ENCODE measurements at regions not wholly inside any gene's neighbourhood (a gene's known extent, or its start where the extent isn't known, plus 50 kb on each side); places are given as distances from the start of the nearest gene placed in this dataset.

DNA sequence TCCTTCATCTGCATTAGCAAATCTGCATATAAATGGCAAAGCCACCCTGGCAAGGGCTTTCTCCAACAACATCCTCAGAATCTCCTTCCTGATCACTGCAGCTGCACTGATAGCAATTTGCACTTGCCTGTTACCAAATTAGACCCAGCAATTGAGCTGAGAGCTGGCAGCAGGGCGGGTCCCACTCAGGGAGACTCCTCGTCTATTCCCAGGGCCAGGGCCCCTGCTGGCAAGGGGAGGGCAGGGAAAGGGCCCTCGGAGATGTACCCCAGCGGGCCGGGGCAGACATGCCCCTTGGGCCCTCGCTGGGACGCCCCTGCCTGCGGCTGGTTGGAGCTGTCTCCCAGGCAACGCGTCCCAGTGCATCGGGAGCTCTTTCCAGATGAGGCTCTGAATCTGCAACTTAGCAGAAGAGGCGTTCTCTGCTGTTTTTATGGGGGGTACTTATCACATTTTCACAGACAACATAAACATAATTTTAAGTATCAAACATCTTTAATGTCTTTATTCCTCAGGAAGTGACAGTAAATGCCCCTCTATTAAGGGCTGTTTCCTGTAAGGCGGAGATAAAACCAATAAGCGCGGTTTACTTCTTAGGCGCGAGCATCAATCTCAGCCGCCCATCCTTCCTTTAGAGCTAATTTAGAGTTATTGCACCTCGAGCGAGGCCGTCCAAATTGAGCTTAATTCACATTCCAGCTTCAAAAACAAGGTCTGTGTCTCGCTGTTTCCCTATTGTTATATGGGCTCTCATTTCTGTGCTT is 249.0 kb upstream of the PPP2R2D start:
- H3K36me3 ChIP-seq (ENCODE audit: control insufficient read depth, insufficient read depth, low read length): no peaks in the 10 kb centered on the region
- 26 to 33% methylated on average over 16 to 20 of the region's 22 CpGs for WGBS, 2 experiments (ENCODE audit: insufficient coverage in 2 of 2)
- peaks cover 2% of the 10 kb centered on the region for H3K4me1 ChIP-seq (ENCODE audit: control insufficient read depth, insufficient read depth, low read length, poor library complexity, severe bottlenecking)
- no peak overlapping the region for H3K4me3 ChIP-seq (ENCODE audit: extremely low read depth, insufficient read depth, low read length, poor library complexity, severe bottlenecking)
- no peaks in the 10 kb centered on the region for H3K9me3 ChIP-seq (ENCODE audit: control insufficient read depth, low read length)
- no peak overlapping the region for H3K27ac ChIP-seq (ENCODE audit: low read depth, low read length, severe bottlenecking)

DNA sequence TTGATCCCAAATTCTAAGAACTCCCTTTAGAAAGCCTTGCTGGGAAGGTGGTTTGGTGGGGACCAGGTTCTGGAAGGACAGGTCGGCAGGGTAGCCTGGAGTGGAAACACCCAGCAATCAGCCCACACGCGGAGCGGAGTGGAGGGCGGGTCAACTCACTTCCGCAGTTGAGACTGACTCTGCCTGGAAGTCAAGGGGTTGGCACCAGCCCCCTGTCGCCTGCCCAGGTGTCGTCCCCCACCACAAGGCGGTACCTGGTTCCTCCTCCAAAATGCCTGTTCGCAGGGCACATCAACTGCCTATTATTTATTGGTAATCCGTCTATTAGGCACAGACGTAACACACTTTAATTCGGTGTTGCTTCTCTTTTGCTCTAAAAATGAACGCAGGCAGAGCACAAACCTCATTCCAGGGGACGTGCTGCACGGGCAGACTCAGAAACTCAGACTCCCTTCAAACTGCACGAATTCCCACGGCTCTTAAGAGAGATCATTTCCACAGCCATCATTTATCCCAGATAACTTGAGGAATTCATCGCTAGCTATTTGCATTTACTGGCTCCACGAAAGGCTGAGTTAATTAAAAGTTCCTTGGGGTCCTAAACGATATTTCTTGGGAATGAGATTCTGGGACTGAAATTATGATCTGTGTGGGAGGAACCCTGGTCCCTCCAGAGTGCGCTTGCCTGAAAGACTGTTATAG is 248.2 kb upstream of the PPP2R2D start:
- Histone ChIP-seq H3K9me3 (ENCODE audit: control insufficient read depth, low read length) (no peaks in the 10 kb centered on the region), H3K4me3 (ENCODE audit: extremely low read depth, insufficient read depth, low read length, poor library complexity, severe bottlenecking) (no peak overlapping the region), H3K4me1 (ENCODE audit: control insufficient read depth, insufficient read depth, low read length, poor library complexity, severe bottlenecking) (peaks cover 2% of the 10 kb centered on the region), H3K27ac (ENCODE audit: low read depth, low read length, severe bottlenecking) (no peak overlapping the region), H3K36me3 (ENCODE audit: control insufficient read depth, insufficient read depth, low read length) (no peaks in the 10 kb centered on the region)
- WGBS, 2 experiments (ENCODE audit: insufficient coverage in 2 of 2): 69 to 79% methylated on average over 20 to 22 of the region's 22 CpGs

DNA sequence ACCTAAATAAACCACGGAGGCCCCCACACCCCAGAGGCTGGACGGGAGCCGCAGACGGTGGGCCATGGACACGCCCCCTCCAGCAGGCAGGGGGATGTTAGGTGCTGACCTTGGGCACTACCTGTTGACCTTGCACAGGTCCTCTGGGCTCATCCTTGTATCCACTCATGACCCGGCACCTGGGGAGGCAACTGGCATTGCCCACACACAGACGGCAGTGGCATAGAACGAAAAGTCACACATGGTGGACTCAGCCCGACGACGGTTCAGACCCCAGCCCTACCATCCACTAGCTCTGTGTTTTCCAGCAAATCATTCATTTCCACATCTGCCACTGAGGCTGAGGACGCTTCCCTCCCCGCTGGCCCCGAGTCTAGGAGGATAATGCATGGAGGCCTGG is 247.7 kb upstream of the PPP2R2D start:
- Histone ChIP-seq H3K4me1 (ENCODE audit: control insufficient read depth, insufficient read depth, low read length, poor library complexity, severe bottlenecking) (peaks cover 2% of the 10 kb centered on the region), H3K4me3 (ENCODE audit: extremely low read depth, insufficient read depth, low read length, poor library complexity, severe bottlenecking) (no peak overlapping the region), H3K36me3 (ENCODE audit: control insufficient read depth, insufficient read depth, low read length) (no peaks in the 10 kb centered on the region), H3K9me3 (ENCODE audit: control insufficient read depth, low read length) (no peaks in the 10 kb centered on the region), H3K27ac (ENCODE audit: low read depth, low read length, severe bottlenecking) (no peak overlapping the region)
- 90 to 94% methylated on average over 9 to 14 of the region's 14 CpGs for WGBS, 2 experiments (ENCODE audit: insufficient coverage in 2 of 2)

DNA sequence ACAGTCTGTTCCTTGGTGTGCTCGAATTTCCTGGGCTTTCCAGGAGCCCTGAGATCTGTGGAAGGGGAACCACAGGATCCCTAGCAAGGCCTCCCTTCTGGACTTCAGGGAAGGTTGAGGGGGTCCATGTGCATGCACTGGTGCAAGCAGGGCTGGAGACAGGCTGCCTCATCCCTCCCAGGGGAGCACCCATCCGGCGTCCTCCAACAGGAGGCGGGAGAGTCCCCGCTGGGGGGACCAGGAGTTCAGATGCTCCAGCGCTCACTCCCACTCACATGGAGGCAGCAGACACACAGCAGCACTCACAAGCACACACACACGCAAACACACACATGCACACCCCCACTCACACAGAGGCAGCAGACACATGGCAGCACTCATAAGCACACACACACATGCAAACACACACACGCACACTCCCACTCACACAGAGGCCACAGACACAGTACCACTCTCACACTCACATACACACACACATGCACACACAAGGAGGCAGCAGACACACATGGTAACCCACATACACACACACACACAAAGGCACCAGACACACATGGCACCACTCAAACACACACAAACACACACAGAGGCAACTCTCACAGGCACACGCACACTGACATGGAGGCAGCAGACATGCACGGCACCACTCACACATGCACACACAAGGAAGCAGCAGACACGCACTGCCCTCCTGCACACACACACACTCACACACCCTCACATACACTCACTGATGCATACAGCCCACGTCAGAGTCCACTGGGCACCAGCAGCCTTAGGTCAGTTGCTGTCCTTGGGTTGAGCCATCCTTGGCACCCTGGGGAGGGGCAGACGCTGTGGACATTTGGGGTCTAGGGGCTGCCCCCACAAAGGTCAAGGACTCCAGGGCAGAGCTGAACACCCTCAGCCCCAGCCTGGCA is 247.0 kb upstream of the PPP2R2D start:
- H3K4me3 ChIP-seq (ENCODE audit: extremely low read depth, insufficient read depth, low read length, poor library complexity, severe bottlenecking): no peak overlapping the region
- peaks cover 2% of the 10 kb centered on the region for H3K4me1 ChIP-seq (ENCODE audit: control insufficient read depth, insufficient read depth, low read length, poor library complexity, severe bottlenecking)
- no peaks in the 10 kb centered on the region for H3K36me3 ChIP-seq (ENCODE audit: control insufficient read depth, insufficient read depth, low read length)
- no peak overlapping the region for H3K27ac ChIP-seq (ENCODE audit: low read depth, low read length, severe bottlenecking)
- WGBS, 2 experiments (ENCODE audit: insufficient coverage in 2 of 2): 80 to 89% methylated on average over 10 to 13 of the region's 13 CpGs
- no peaks in the 10 kb centered on the region for H3K9me3 ChIP-seq (ENCODE audit: control insufficient read depth, low read length)

DNA sequence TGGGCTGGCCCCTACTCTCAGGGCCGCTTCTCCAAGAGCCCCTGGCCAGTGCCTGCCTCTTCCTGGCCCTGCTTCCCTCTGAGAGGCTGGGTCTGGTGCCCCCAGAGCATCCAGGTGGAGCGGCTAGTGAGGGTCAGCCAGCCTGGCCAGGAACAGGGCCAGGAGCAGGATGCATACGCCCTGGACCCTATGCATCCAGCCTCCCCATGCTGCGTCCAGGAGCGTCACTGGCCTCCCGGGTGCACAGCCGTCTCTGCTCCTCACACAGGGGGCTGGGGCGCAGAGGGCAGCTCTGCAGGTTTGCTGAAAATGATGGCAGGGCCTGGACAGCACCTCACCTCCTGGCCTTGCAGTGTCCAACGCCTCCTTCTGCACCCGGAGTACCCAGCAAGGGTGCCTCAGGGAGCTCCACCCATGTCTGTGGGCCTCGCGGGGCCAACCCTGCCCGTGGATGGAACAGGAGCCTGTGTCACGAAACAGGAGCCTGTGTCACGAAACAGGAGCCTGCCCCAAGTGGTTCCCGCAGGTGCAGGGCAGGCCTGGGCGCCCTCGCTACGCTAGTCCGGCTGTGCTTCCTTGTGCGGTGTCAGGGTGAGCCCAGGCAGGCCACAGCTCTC is 246.2 kb upstream of the PPP2R2D start:
- 86 to 87% methylated on average over 17 to 21 of the region's 21 CpGs for WGBS, 2 experiments (ENCODE audit: insufficient coverage in 2 of 2)

DNA sequence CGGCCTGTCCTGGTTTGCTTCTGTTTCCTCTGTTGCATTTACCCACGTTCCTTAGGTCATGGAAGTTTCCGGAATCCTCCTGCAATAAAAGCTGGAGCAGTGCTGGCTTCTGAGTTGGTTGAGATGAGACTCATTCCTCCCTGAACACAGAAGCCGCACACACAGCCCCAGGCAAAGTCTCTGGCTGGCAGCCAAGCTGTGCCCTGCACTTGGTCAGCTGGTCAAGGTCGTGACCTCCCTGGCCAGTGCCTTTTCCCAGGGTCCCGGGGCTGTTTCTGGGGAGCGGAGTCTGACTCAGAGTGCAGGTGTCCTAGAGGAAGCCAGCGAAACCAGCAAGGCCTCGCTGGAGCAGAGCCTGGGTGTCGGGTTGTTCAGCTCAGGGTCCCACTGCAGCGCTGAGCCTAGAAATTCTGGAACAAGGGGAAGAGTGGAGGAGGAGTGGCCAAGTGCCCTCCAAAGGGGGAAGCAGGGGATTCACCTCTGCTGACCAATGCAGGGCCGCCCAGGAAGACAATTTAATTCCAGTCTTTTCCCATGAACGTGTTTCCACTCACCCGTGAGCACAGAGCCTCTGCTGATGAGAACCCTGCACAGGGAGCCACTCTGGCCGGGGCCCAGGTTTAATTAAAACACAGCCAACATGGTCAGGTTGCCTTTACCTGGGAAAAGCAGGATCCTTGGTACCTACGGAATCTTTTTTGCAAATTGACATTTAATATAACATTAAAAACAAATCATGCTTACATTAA is 245.5 kb upstream of the PPP2R2D start:
- 86 to 92% methylated on average over 14 to 15 of the region's 16 CpGs for WGBS, 2 experiments (ENCODE audit: insufficient coverage in 2 of 2)
- H3K36me3 ChIP-seq (ENCODE audit: control insufficient read depth, insufficient read depth, low read length): no peaks in the 10 kb centered on the region
- peaks cover 2% of the 10 kb centered on the region for H3K4me1 ChIP-seq (ENCODE audit: control insufficient read depth, insufficient read depth, low read length, poor library complexity, severe bottlenecking)
- no peaks in the 10 kb centered on the region for H3K9me3 ChIP-seq (ENCODE audit: control insufficient read depth, low read length)
- H3K4me3 ChIP-seq (ENCODE audit: extremely low read depth, insufficient read depth, low read length, poor library complexity, severe bottlenecking): no peak overlapping the region
- no peak overlapping the region for H3K27ac ChIP-seq (ENCODE audit: low read depth, low read length, severe bottlenecking)

More for the DNA sequence above, 246.2 kb upstream of the PPP2R2D start:
- Histone ChIP-seq H3K36me3 (ENCODE audit: control insufficient read depth, insufficient read depth, low read length) (no peaks in the 10 kb centered on the region), H3K9me3 (ENCODE audit: control insufficient read depth, low read length) (no peaks in the 10 kb centered on the region), H3K4me1 (ENCODE audit: control insufficient read depth, insufficient read depth, low read length, poor library complexity, severe bottlenecking) (peaks cover 2% of the 10 kb centered on the region), H3K4me3 (ENCODE audit: extremely low read depth, insufficient read depth, low read length, poor library complexity, severe bottlenecking) (no peak overlapping the region), H3K27ac (ENCODE audit: low read depth, low read length, severe bottlenecking) (no peak overlapping the region)

DNA sequence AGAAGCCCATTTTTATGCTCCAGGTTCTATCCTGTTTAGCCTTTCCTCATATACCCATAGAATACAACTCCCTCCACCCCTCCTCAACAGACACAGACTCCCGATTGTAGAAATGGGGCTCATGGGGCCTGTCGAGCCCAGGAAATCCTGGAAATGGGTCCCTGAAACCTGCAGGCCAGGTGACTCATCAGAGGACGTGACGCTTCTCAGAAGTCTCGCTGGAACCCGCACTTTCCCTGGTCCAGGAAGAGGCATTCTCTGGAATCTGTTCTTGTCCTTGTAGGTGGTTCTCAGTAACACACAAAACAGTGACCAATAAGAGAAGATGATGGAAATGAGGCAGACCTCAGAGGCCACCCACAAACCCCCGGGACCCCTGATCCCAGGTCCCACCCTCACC is 244.8 kb upstream of the PPP2R2D start:
- H3K4me3 ChIP-seq (ENCODE audit: extremely low read depth, insufficient read depth, low read length, poor library complexity, severe bottlenecking): no peak overlapping the region
- 93% methylated on average over 7 of the region's 7 CpGs for WGBS, 2 experiments (ENCODE audit: insufficient coverage in 2 of 2)
- no peak overlapping the region for H3K27ac ChIP-seq (ENCODE audit: low read depth, low read length, severe bottlenecking)
- no peaks in the 10 kb centered on the region for H3K36me3 ChIP-seq (ENCODE audit: control insufficient read depth, insufficient read depth, low read length)
- no peaks in the 10 kb centered on the region for H3K9me3 ChIP-seq (ENCODE audit: control insufficient read depth, low read length)
- H3K4me1 ChIP-seq (ENCODE audit: control insufficient read depth, insufficient read depth, low read length, poor library complexity, severe bottlenecking): peaks cover 2% of the 10 kb centered on the region

DNA sequence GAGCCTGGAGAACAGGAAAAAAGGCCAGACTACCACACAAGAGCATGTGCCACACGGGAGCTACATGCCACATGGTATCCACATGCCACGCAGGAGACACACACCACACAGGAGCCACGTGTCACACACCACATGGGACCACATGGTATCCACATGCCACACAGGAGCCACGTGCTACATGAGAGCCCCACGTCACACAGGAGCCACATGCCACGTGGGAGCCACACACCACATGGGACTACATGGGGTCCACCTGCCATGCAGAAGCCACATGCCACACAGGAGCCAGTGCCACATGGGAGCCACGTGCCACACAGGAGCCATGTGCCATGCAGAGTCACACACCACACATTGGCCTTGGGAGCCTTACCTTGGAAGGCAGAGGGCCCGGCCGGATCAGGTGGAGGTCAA is 244.4 kb upstream of the PPP2R2D start:
- Histone ChIP-seq H3K4me1 (ENCODE audit: control insufficient read depth, insufficient read depth, low read length, poor library complexity, severe bottlenecking) (peaks cover 2% of the 10 kb centered on the region), H3K27ac (ENCODE audit: low read depth, low read length, severe bottlenecking) (no peak overlapping the region), H3K36me3 (ENCODE audit: control insufficient read depth, insufficient read depth, low read length) (no peaks in the 10 kb centered on the region), H3K4me3 (ENCODE audit: extremely low read depth, insufficient read depth, low read length, poor library complexity, severe bottlenecking) (no peak overlapping the region), H3K9me3 (ENCODE audit: control insufficient read depth, low read length) (no peaks in the 10 kb centered on the region)
- 89 to 90% methylated on average over 8 of the region's 9 CpGs for WGBS, 2 experiments (ENCODE audit: insufficient coverage in 2 of 2)

DNA sequence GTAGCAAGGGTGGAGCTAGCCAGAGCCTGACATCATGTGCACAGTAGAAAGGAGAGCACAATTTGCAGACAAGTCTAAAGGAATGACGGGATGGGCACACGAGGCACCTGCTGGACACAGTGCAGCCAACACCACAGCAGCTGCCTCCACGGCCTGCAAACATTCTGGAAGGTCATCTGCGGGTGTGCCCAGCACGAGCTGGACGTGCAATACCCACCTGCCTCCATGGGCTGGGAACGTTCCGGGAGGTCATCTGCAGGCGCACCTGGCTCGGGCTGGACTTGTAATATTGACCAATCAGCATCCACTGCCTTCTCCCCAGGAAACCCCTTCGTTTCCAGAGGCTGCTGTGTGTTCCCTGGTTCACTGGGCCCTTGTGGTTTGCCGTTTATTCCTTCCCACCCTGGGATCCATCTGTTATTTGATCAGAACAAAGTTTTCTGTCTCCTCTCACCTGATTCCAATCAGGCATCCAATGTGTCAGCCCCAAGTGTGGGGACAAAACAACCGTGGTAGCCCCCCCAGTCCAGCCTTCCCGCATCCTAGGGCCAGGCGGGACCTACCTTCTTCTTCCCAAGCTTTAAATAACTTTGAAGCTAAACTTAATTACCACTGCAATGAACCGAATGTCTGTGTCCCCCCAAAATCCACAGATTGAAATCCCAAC is 243.4 kb upstream of the PPP2R2D start:
- WGBS, 2 experiments (ENCODE audit: insufficient coverage in 2 of 2): 89 to 90% methylated on average over 6 to 12 of the region's 16 CpGs
- H3K4me1 ChIP-seq (ENCODE audit: control insufficient read depth, insufficient read depth, low read length, poor library complexity, severe bottlenecking): peaks cover 2% of the 10 kb centered on the region
- H3K36me3 ChIP-seq (ENCODE audit: control insufficient read depth, insufficient read depth, low read length): no peaks in the 10 kb centered on the region
- H3K4me3 ChIP-seq (ENCODE audit: extremely low read depth, insufficient read depth, low read length, poor library complexity, severe bottlenecking): no peak overlapping the region
- no peak overlapping the region for H3K27ac ChIP-seq (ENCODE audit: low read depth, low read length, severe bottlenecking)
- H3K9me3 ChIP-seq (ENCODE audit: control insufficient read depth, low read length): no peaks in the 10 kb centered on the region

Measured in mesodermal cell (in vitro differentiated cells).